ENCODE measurements at regions not wholly inside any gene's neighbourhood (a gene's known extent, or its start where the extent isn't known, plus 50 kb on each side); places are given as distances from the start of the nearest gene placed in this dataset.

DNA sequence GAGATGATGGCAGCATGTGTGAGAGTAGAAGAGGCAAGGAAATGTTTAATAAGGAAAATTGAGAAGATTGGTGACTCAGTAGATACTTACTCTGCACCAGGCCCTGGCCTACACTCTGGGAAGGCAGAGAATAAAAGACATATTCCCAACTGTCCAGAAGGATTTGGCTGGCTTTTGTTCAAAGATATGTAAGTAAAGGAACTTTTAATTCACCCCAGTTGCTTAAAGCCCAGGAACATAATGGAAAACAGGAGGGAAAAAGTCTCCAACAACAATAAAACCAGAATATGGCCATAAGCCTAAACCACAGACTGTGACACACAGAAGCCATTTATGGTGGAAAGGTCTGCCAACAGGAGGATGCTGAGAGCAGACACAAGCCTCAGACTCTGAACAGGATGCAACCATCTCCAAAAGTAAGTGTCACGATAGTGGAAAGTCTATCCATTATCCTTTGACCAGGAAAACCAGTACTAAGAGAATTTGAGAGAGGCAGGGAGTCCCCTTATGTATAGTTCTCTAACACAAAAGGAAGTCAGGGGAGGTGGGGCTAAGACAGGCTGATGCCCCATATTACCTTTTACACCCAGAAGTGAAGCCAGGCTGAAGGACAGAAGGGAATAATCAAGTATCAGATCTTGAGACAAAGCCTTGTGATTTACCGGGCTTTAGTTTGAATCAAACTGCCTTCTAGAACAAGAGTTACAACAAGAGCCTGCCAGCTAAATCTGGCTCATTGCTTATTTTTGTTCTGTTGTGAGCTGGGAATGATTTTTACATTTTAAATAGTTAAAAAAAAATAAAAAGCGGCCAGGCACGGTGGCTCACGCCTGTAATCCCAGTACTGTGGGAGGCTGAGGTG, 169.5 kb upstream of the STARD13 start (continued):
- TF ChIP-seq, protein P1, sequence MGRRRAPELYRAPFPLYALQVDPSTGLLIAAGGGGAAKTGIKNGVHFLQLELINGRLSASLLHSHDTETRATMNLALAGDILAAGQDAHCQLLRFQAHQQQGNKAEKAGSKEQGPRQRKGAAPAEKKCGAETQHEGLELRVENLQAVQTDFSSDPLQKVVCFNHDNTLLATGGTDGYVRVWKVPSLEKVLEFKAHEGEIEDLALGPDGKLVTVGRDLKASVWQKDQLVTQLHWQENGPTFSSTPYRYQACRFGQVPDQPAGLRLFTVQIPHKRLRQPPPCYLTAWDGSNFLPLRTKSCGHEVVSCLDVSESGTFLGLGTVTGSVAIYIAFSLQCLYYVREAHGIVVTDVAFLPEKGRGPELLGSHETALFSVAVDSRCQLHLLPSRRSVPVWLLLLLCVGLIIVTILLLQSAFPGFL (CRISPR knock-in tag; IDR thresholded peaks at IDR 0.05; ENCODE audit: borderline replicate concordance) = no peak
- no peak for TF ChIP-seq NR1H2 (CRISPR knock-in tag; IDR thresholded peaks at IDR 0.05)

DNA sequence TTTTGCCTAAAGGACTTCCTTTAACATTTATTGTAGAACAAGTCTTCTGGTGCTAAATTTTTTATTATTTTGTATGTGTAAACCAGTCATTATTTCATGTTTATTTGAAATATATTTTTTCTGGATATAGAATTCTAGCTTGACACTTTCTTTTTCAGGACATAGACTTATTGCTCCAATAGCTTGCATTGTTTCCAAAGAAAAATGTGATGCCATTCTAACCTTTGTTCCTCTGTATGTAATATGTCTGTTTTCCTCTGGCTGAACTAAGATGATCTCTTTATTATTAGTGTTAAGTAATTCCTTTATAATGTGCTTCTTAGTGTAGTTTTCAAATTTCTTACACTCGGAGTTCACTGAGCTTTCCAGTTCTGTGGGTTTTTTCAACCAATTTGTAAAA, 174.1 kb upstream of the STARD13 start:
- H3K4me1 Mint-ChIP-seq = no peaks in the 10 kb centered on the region
- ChIA-PET POLR2A (no interaction called here), CTCF (interaction anchor here (1.2 kb wide), 1 partner anchor 30 kb away, joined by 4 read pairs; no protein-coding TSS in a partner anchor)
- H3K27me3 Mint-ChIP-seq (ENCODE audit: low read depth) = no peaks in the 10 kb centered on the region
- DNase-seq (ENCODE audit: low spot score) = no peak
- no peak overlapping the region for H3K4me3 Mint-ChIP-seq
- peaks cover 12% of the 10 kb centered on the region for H3K9me3 Mint-ChIP-seq
- ATAC-seq = no peak
- peaks cover 6% of the 10 kb centered on the region; the same call in 1 of the 2 replicates for H3K36me3 Mint-ChIP-seq
- no peak for TF ChIP-seq ATF1 (CRISPR knock-in tag; IDR thresholded peaks at IDR 0.05)
- no peak for TF ChIP-seq SMAD3 (CRISPR knock-in tag; IDR thresholded peaks at IDR 0.05; ENCODE audit: borderline replicate concordance)
- TF ChIP-seq ETV6 (CRISPR knock-in tag; IDR thresholded peaks at IDR 0.05) = no peak
- TF ChIP-seq NFE2L1 (CRISPR knock-in tag; IDR thresholded peaks at IDR 0.05) = no peak
- TF ChIP-seq STAT6 (CRISPR knock-in tag; conservative IDR thresholded peaks at IDR 0.05; ENCODE audit: low read depth) = no peak
- TF ChIP-seq, protein P2, sequence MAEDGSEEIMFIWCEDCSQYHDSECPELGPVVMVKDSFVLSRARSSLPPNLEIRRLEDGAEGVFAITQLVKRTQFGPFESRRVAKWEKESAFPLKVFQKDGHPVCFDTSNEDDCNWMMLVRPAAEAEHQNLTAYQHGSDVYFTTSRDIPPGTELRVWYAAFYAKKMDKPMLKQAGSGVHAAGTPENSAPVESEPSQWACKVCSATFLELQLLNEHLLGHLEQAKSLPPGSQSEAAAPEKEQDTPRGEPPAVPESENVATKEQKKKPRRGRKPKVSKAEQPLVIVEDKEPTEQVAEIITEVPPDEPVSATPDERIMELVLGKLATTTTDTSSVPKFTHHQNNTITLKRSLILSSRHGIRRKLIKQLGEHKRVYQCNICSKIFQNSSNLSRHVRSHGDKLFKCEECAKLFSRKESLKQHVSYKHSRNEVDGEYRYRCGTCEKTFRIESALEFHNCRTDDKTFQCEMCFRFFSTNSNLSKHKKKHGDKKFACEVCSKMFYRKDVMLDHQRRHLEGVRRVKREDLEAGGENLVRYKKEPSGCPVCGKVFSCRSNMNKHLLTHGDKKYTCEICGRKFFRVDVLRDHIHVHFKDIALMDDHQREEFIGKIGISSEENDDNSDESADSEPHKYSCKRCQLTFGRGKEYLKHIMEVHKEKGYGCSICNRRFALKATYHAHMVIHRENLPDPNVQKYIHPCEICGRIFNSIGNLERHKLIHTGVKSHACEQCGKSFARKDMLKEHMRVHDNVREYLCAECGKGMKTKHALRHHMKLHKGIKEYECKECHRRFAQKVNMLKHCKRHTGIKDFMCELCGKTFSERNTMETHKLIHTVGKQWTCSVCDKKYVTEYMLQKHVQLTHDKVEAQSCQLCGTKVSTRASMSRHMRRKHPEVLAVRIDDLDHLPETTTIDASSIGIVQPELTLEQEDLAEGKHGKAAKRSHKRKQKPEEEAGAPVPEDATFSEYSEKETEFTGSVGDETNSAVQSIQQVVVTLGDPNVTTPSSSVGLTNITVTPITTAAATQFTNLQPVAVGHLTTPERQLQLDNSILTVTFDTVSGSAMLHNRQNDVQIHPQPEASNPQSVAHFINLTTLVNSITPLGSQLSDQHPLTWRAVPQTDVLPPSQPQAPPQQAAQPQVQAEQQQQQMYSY (CRISPR knock-in tag; IDR thresholded peaks at IDR 0.05) = no peak
- no peak for TF ChIP-seq E2F1 (CRISPR knock-in tag; IDR thresholded peaks at IDR 0.05)
- no peak for TF ChIP-seq CREB1 (CRISPR knock-in tag; IDR thresholded peaks at IDR 0.05)
- no peak for TF ChIP-seq ZNF416 (CRISPR knock-in tag; IDR thresholded peaks at IDR 0.05)
- no peak for TF ChIP-seq ZNF219 (CRISPR knock-in tag; IDR thresholded peaks at IDR 0.05; ENCODE audit: borderline replicate concordance)
- TF ChIP-seq OVOL2 (CRISPR knock-in tag; IDR thresholded peaks at IDR 0.05; ENCODE audit: borderline replicate concordance) = no peak
- no peak for TF ChIP-seq GABPB1 (CRISPR knock-in tag; IDR thresholded peaks at IDR 0.05)
- H3K27ac Mint-ChIP-seq = no peak overlapping the region

GRCh38 chr13:33462109-33462508, 176.6 kb upstream of the STARD13 start:
- no peak overlapping the region for H3K27ac Mint-ChIP-seq
- no peaks in the 10 kb centered on the region for H3K27me3 Mint-ChIP-seq (ENCODE audit: low read depth)
- H3K36me3 Mint-ChIP-seq = peaks cover 9% of the 10 kb centered on the region
- POLR2A ChIA-PET = no interaction called here
- no peaks in the 10 kb centered on the region for H3K4me1 Mint-ChIP-seq
- ATAC-seq (no peak), DNase-seq (ENCODE audit: low spot score) (no peak)
- H3K4me3 Mint-ChIP-seq = no peak overlapping the region
- CTCF ChIA-PET = no interaction called here
- H3K9me3 Mint-ChIP-seq = peaks cover 18% of the 10 kb centered on the region
- TF ChIP-seq CDX4 (CRISPR knock-in tag; IDR thresholded peaks at IDR 0.05; ENCODE audit: borderline replicate concordance) (no peak), KAT7 (CRISPR knock-in tag; IDR thresholded peaks at IDR 0.05; ENCODE audit: borderline replicate concordance) (no peak), ZNF671 (CRISPR knock-in tag; IDR thresholded peaks at IDR 0.05) (no peak), CTCF (IDR thresholded peaks at IDR 0.05) (no peak), ZNF416 (CRISPR knock-in tag; IDR thresholded peaks at IDR 0.05) (no peak)
